GM12873 (cell line): ENCODE measurements at regions not wholly inside any gene's neighbourhood (a gene's known extent, or its start where the extent isn't known, plus 50 kb on each side); places are given as distances from the start of the nearest gene placed in this dataset.

ENCODE experiments used
- TF ChIP-seq, protein P1 (sequence below): IDR thresholded peaks from 2 replicates; pipeline ENCODE4 v1.5.1; 2012; ENCODE audit warnings: low read depth, mild to moderate bottlenecking, moderate library complexity, low read length, control low read depth; ENCODE audit not compliant: insufficient read depth; ENCODE audit errors: missing control alignments

DNA sequence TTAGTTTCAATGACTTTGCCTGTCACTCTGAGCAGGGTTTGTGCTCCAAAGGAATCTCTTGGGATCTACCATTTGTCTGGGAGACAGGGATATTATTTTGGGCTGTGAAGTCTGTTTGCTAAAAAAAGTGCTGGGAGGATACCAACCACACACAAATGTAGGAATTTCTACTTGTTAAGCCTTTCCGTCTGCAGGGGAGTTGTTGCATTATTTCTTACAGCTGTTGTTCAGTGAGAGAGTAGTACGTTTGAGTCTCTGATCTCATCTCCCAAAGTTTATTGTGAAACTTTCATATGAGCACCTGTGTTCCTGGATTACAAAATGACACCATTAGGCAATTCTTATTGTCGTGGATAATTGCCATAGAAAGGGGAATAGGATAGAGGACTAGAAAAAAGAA, 78.3 kb upstream of the SEMA6A start:
- TF ChIP-seq, protein P1, sequence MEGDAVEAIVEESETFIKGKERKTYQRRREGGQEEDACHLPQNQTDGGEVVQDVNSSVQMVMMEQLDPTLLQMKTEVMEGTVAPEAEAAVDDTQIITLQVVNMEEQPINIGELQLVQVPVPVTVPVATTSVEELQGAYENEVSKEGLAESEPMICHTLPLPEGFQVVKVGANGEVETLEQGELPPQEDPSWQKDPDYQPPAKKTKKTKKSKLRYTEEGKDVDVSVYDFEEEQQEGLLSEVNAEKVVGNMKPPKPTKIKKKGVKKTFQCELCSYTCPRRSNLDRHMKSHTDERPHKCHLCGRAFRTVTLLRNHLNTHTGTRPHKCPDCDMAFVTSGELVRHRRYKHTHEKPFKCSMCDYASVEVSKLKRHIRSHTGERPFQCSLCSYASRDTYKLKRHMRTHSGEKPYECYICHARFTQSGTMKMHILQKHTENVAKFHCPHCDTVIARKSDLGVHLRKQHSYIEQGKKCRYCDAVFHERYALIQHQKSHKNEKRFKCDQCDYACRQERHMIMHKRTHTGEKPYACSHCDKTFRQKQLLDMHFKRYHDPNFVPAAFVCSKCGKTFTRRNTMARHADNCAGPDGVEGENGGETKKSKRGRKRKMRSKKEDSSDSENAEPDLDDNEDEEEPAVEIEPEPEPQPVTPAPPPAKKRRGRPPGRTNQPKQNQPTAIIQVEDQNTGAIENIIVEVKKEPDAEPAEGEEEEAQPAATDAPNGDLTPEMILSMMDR: no peak

DNA sequence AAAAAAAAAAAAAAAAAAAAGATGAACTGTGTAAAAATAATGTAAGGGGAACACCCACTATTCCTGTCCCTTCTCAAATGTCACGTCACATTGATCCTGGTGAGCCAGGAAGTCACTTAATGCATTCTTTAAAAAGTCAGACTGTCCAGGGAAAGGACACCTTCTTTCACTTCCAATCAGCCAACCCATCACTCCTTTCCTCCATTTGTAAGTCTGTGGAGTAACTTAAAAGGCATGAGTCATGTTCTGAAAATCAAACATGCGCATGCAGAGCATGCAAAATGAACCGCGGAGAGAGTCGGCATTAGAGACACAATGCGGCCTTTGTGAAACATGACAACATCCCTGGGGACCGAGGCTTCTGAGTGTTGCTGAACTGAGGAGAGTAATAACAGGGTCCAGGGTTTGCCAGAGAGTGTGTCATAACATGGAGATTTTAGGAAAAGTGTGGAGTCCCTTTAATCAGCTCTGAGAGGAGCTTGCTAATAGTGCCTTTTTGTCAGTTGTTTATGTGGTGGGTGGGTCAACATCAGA, 77.6 kb upstream of the SEMA6A start:
- TF ChIP-seq, protein P1: no peak

DNA sequence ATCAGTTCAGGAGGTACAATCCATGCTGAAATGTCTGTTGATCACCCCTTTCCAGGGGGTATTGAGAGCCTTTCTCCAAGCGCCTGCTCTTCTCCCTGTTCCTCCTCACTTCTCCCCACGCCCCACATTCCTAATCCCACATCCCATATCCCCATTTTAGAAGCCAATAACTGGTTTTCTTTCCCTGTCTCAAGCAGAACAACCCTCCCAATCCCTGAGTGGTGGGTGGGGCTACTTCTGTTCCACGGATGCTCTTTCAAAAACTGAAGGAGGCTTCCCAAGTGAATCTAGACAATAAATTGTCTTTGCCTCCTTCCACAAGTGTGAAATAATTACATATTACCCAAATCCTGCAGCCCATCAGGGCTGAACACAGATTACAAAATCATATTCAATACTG, 77.0 kb upstream of the SEMA6A start:
- TF ChIP-seq, protein P1: no peak

DNA sequence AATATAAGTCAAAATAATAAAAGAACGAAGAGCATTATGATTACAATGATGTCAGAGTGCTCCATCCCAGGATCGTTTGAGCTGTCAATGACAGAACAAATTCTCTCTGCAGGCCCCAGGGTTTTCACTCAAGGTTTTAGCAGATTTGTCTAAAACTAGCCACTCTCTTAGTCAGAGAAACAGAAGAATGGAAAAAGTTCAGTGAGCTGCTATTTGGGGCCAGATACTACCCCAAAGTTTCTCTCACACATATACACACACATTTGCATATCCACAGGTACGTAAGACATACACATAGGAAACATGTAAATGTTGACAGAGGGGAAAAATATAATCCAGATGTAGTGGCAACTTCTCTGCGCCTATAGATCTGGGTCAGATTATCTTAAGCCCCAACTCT, 76.3 kb upstream of the SEMA6A start:
- TF ChIP-seq, protein P1: no peak

DNA sequence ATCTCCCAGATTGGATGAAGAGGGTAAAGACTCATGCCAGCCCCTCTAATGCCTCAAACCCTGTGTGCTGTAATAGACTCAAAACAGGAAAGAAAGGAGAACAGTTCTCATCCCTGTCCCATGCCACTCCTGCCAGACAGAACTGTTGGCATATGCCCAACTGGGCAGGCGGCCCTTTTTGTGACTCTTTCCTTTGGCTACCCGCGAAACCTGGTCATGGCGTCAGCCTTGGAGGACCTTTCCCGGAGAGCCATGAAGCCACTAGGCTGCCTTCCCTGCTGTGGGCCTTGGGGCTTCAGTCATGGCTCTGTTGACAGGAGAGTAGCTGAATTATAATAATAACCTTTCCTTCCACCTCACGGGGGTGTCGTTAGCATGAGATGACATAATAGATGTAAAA, 75.9 kb upstream of the SEMA6A start:
- TF ChIP-seq, protein P1: no peak

DNA sequence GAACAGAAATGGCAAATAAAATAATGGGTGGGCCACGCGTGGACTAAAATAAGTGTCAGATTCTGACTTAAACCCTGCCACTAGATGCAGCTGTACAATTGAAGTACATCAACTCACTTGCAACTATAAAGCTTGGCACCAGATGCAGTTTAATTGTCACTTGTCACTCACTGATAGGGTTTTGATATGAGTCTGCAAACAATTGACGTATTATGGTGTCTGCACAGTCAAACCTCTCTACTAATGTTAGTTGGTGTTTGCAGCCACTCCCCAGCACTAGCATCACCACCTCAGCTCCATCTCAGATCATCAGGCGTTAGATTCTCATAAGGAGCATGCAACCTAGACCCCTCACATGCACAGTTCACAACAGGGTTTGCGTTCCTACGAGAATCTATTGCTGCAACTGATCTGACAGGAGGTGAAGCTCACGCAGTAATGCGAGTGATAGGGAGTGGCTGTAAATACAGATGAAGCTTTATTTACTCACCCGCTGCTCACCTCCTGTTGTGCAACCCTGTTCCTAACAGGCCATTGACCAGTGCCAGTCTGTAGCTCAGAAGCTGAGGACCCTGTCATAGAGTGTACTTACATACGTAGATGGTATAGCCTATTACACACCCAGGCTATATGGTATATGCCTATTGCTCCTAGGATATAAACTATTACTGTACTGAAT, 72.1 kb upstream of the SEMA6A start:
- TF ChIP-seq, protein P1: no peak

DNA sequence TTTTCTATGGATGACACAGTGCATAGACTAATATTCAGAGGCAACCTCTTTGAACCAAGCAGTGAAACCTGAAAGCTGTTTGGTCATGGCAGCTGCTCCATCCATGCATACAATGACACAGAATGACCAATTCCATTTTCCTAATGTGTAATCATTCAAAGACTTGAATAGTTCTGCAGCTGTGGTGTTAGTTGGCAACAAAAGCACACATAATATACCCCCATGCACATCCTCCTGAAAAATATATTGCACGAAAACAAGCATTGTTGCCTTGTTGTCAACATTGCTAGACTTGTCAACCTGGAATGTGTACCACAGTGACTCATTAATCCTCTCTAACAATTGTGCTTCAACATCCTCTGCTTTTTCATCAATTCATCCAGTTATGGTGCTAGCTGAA, 71.0 kb upstream of the SEMA6A start:
- TF ChIP-seq, protein P1: no peak
